H1 (cell line): ENCODE measurements at regions not wholly inside any gene's neighbourhood (a gene's known extent, or its start where the extent isn't known, plus 50 kb on each side); places are given as distances from the start of the nearest gene placed in this dataset.

Source experiments
- TAF1 ChIP-seq: IDR thresholded peaks from 2 replicates; pipeline ENCODE4 v1.6.1; 2011; ENCODE audit warnings: mild to moderate bottlenecking, low read depth, low read length

GRCh38 chr10:78506614-78507013 is 473.0 kb downstream of the RPS24 start (continued):
- no peak for TF ChIP-seq TAF1
- TF ChIP-seq, all 59 proteins: peak for 0
